Middle frontal gyrus (tissue), 1 donor: ENCODE measurements at regions not wholly inside any gene's neighbourhood (a gene's known extent, or its start where the extent isn't known, plus 50 kb on each side); places are given as distances from the start of the nearest gene placed in this dataset.

Source experiments
- DNase-seq: peaks from one replicate; pipeline ENCODE4 v3.0.0-alpha.2; 2015; ENCODE audit warnings: low spot score; ENCODE audit errors: extremely low spot score

DNA sequence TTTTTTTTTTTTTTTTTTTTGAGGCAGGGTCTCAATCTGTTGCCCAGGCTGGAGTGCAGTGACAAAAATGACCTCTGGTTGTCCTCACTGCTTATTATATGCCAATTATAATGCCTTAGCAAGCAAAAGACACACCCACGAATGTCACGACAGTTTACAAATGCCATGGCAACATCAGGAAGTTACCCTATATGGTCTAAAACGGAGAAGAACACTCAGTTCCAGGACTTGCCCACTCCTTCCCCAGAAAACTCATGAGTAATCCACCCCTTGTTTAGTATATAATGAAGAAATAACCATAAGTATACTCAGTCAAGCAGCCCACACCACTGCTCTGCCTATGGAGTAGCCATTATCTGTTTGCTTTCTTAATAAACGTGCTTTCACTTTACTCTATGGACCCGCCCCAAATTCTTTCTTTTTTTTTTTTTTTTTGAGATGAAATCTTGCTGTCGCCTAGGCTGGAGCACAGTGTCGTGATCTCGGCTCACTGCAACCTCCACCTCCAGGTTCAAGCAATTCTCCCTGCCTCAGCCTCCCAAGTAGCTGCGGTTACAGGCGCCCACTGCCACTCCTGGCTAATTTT, 106.2 kb downstream of the SMIM20 start:
- DNase-seq: no peak

DNA sequence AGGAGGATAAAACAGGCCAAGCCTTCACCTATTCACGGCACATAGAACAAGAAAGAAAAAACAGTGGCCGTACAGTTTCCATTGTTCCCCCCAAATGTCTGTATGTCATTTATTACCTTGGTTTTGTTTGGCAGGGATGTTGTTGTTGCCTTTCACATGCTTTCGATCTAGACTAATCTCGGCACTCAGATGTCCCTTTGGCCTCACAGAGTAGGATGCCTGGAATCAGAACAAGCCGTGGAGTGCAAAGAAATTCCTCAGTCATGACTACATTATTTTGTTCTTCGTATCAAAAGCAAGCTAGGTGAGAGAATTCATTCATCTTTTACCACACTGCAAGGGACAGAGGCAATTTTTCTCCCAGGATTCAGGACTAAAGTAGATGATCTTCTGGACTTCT, 106.9 kb downstream of the SMIM20 start:
- no peak for DNase-seq

DNA sequence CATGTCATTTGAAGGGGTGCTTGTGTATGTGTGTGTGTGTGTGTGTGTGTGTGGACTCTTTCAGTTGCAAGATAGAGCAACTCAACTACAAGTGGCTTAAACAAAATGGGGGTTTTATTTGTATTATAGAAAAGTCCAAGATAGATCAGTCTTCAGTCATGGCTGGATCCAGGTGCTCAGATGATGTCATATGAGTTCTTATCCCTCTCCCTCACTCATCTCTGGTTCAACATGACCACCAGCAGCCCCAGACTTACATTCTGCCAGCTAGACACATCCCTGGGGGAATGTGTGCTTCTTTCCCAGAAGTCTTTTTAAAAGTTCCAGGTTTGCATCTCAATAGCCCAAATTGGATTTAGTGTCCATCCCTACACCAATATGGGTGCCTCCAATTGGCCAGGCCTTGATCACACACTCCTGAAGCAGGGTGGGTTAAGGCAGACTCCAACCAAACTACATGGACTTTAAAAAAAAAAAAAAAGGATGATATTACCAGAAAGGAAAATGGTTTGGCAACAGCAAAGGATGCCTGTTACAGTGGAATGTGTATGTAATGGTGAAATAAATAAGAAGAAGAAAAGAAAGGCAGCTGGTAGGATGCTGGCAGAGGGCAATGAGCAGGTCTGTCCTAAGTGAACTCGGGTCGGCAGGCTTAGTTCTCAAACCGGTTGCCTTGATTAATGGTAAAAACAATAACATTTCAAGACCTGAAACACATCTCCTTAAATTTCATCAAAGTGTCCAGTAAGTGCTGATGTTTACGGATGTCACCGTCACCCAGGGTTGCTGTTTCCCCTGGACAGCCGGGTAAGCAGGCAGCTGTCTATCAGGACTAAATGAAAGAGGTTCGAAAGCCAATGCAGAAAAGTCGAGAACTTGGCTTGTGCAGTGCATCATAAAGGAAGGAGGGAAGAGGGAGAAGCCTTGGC, 107.7 kb downstream of the SMIM20 start:
- no peak for DNase-seq

DNA sequence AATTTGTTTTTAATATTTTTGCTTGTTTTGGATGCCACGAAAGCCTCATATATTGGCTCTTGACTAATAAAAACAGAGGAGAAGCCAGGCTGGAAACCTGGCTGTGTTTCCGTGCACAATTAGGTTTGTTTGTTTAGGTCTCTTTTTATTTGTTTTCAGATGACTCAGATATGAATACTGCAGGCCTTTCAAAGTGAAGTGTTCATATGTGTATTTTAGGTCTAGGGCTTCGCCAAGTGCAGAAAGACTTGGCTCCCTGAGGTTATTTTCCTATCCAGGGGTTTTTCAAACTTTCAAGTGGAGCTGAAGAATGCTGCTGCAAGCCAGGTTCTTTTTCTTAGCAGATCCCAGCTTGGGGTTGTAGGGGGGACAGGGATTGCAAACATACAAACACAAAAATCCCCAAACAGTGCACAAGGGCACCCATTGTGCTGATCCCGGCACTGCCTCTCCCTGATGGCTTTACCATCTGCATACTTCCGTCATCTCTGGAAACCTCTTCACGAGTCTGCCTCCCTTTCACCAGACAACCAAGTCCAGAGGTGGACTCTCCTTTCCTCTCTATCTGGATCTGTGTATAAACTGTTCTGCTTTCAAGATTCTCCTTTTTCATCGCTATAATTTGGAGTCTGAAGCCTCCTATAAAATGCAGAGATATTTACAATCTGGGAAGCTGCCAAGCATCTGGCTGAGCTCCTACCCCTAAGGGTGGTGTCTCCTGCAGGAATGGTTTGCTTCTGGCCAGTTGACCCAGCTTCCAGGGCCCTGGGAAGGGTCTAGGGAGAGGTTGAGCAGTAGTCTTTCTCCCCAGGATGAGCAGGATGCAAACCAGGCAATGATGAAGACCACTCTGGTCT, 108.6 kb downstream of the SMIM20 start:
- no peak for DNase-seq

DNA sequence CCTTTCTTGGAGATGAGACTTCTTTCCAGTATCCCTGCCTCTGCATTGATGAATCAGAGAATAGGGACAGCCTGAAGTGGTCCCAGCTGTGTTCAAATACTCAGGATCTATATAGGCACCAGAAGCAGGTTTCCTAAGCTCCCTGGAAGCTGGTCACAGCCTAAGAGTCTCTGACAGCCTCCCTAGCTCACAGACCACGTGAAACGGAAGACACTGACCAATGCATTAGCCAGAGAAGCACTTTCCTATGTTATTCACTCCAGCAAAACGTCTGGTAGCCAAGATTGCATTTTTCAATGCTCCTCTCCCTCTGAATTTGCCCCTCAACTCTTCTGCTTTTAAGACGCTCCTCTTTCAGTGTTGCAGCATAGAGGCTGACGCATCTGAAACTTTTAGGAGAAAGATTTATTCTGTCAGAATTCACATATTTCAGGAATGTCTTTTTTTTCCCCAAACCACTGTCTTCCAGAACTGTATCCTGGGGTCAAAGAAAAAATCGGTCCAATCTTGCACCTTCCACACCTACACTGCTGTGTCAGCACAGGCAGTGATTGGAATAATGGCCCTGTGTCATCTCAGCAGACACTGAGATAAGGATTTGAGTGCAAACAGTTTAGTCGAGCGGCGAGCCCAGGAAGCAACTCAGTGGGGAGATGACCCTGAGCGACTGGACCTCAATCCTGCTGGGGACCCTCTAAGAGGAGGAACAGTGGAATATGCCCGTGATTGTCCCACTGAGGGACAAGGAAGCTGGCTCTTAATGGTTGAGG, 109.4 kb downstream of the SMIM20 start:
- DNase-seq: no peak

DNA sequence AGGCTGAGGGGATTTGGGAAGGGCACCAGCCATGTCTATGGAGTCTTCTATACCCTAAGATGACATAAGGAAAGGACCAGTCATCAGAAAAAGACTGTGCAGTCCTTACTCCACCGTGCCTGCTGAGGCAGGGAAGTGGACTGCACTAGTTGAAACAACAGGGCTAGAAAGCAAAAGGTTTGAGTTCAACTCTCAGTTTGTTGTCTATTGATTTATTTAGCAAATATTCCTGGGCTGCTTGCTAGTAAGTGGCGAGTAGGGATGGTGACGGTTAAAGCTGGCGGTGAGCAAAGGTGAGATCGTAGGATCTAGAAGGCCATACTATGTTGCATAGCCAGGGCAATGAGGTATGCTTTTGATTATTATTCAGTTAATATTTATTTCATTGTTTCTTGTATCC, 110.1 kb downstream of the SMIM20 start:
- DNase-seq: no peak

DNA sequence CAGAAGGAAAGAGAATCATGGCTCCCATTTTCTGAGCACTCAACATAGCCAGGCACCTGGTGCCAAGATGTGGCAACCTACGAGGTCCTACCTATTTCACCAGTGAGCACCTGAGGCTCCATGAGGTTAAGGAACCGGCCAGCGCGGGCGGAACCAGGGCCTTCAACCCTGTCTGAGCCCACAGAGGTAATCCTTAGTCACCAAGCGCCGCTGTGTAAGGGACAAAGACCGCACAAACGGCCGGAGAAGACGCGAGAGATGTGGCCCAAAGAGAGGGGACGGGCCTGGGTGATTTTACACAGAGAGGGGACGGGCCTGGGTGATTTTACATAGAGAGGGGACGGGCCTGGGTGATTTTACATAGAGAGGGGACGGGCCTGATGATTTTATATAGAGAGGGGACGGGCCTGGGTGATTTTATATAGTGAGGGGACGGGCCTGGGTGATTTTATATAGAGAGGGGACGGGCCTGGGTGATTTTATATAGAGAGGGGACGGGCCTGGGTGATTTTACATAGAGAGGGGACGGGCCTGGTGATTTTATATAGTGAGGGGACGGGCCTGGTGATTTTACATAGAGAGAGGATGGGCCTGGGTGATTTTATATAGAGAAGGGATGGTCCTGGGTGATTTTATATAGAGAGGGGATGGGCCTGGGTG, 114.2 kb downstream of the SMIM20 start:
- DNase-seq: no peak

DNA sequence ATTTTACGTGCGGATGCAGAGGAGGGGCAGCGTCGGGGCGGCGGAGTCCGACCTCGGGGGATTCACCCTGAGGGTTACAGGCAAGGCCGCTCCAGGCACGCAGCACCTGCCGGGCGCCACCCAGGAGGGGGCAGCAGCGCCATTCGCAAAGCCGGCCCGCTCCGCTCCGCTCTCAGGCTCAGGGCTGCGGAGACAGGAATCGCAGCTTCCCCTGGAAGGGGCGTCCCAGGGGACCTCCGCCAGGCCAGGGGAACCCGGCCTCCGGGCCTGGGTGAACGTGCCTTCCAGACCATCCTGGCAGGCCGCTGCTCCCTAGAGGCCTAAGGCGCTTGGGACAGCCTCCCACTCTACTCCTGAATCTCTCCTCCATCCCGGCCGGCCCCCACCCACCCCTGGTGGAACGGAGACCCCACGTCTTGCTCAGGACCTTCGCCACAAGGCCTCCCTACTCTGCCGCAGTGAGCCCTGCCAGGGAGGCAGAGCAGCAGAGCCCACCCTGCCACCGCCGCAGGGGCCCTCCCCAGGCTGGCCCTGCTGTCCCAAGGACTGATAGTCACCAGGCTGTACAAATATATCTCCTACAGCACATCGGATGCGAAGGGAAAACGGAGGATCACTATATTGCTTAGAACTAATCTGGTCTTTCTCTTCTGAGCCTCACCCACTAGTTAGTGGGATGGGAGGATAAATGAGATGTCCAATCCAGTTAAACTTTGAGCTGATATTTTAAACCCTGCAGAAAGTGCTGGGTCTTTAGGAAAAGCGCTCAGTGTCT, 115.0 kb downstream of the SMIM20 start:
- DNase-seq: no peak

DNA sequence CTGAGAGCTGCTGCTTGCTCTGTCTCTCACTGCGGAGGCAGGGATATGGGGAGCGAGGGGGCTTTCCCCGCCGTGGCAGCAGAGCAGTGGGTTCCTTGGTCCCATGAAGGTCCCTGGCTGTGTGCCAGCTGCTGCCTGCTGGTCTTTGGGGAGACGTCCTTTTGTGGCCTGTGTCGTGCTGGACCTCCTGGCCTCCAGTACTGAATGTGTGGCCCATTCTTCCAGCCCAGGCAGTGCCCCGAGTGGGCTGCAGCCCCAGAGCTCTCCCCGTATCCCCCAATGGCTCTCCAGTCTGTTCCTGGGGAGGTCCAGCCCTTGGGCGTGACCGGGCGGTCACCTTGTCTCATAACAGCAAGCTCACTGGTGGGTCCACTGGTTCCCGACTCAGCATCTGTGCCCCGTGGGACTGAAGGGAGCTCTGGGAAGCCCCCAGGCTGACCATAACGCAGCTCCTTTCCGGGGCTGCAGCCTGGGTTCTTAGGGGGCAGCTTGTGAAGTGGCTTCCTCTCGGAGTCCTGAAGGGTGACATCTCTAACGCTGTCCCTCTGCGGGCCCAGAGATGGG, 115.6 kb downstream of the SMIM20 start:
- DNase-seq: no peak

DNA sequence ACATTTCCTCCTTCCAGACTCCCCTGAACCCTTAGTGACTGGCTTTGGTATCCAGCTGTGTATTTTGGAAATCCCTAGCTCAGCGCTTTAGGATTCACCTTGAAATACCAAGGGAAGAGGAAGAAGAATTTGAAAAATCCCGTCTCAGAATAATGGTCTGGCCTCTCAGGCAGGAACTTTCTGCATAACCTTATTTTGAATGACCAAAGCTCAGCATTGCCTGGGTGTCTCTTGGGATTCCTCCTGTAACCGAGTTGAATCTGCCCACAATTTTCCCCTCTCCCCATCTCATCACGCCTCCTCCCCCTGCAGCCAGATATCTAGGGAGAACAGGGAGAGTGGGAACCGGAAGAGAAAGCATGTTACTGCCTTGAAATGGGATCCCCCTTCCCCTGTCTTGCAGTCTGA, 116.2 kb downstream of the SMIM20 start:
- no peak for DNase-seq

DNA sequence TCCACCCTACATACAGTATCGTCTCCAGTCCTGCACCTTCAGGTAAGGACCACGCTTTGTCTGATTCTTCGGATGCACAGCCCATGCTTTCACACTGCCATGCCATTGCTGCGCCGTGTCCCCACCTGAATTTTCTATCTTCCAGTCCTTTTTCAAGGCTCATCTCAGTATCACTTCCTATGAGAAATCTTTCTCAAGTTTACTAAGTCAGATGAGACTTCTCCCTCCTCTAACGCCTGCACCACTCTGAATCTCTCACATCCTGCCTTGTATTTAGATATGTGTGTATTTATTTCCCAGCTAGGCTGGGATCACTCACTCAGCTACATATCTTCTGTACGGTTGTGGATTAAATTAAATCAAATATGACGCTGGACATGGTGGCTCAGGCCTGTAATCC, 116.8 kb downstream of the SMIM20 start:
- DNase-seq: no peak

DNA sequence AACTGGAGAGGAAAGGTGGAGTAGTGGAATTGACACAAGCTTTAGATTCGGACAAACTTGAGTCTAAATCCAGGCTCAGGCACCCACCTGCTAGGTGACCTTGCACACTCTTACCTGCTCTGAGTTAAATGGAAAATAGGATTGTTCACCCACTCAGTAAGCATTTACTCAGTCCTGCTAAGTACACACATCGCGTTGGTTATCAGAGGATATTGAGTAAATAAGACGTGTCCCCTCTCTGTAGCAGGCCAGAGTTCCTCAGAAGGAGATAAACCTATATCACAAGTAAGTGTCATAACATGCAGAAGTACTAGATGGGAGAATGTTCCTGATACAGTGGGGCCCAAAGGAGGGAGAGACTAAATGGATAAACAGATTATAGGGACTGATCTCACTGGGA, 117.7 kb downstream of the SMIM20 start:
- DNase-seq: no peak

DNA sequence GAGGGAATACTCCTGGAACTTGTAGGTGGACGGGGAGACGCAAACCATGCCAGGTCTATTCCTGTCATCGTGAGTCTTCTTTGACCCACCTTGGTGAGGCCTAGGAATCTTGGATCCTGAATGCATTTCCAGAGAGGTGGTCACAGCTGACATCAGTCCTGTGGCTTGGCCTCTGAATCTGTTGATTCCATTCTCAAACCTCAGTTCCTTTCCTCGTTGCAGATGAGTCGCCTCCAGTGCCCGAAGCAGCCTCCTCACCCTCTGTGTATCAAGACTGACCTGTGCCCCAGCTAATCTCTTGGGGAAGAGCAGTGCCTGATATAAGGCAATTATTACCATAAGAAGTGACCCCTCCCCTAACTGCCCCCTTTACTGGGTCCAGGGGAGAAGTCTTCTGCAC, 118.1 kb downstream of the SMIM20 start:
- DNase-seq: no peak

DNA sequence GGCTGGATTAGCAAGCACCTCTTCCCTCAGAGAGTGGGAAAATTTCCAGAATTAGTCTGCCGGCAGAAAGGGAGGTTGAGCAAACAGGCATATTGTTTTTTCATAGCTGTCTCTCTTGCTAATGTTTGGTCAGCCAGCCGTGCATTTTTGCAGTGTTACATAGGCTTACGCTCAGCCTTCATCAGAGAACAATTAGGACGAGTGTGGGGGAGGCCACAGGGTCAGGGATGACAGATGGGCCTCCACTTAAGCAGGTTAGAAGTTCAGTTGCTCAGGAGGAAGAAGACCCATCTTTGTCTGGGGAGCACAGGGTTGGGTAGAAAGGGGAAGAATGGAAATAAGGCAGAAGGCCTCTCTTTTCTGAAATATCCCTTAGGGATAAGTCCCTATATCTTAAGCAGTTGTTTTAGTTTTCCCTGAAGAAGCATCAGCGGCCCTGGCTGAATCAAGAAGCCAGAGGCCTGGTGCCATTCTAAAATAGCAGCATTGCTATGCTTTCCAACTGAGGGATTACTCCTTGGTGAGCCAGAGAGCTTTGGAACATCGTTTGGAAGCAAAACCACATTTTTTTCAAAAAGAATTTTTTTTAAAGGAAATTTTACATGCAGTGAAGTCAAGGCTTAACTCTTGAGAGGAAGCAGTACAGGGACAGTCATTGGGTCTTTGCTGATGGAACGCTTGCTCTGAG, 118.8 kb downstream of the SMIM20 start:
- no peak for DNase-seq

DNA sequence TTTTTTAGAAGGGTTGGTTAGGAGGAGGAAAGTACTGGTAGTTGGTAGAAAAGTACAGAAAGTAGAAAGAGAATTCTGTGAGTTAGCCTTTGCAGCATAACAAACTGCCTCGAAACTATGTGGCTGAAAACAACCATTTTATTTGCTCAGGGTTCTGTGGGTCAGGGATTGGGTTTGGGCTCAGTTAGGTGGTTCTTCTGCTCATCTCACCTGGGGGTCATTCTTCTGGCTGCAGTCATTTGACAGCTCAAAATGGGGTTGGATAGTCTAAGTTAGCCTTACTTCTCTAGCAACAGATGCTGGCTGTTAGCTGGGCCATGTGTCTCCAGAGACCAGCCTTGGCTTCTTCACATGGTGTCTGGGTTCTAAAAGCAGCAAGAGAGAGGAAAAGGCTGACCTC, 119.4 kb downstream of the SMIM20 start:
- no peak for DNase-seq

DNA sequence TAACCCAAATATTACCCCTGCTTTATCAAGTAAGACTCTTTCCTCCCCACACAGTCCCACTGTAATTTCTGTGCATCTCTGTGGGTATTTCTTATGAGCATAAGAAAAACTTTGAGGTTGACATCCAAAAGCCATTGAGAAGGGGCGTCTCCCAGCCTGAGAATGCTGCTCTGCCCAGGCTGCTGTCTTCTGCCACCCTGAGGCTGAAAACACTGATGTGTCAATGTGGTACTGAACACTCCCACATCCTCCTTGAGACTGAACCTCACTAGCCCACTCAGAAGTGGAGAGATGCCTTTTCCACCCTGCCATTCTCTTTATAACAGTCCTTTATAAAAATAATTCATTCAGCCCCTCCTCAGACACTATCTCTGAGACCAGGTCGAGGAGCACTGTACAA, 120.8 kb downstream of the SMIM20 start:
- no peak for DNase-seq

DNA sequence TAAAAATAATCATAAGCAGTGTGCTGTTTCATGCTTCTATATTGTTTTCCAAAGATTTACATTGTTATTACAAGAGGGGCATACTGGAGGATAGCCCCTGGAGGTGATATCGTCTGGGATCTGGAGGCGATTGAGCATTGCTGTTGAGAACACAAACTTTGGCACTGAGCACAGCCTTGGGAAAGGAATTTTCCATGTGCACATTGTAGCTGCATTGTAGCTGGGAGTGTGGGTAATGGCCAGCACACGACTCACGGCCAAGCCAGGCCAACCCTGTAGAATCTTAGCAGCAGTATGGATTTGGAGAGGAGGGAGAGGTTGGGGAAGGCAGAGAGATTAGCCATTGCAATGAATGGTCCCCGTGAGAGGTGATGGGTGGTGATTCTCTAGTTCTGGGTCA, 121.9 kb downstream of the SMIM20 start:
- no peak for DNase-seq

DNA sequence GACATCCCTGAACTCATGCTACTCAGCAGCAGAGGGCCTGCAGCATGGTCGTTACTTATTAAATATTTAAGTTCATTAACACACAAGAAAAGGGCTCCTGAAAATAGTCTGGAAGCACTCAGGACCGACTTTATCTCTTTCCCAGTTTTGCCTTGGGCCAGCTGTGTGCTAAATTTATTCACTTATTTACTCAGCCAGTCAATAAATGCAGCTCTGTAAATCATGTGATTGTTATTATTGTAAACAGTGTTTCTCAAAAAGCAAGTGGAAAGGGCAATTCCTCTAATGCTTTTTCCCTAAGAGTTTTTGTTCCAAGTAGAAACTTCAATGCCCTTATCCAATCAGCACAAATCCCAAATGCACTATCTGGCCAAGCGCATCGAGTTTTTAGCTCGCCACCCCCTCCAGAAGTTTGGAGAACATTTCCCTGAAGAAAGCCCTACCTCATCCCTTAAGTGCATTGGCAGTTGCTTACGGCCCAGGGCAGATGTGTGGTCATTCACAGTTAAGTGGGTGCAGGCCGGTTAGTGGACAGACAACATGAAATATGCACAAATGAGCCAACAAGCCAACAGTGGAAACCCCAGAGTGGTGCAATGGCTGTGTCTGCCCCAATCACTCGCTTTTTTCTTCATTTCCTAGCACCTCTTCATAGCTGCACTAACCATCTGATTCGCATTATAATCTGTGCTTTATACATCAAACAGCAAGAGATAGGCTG, 125.8 kb downstream of the SMIM20 start:
- no peak for DNase-seq
